K562 (cell line): ENCODE measurements at regions not wholly inside any gene's neighbourhood (a gene's known extent, or its start where the extent isn't known, plus 50 kb on each side); places are given as distances from the start of the nearest gene placed in this dataset.

Experiments
- CBX5 ChIP-seq: IDR thresholded peaks from 2 replicates; pipeline ENCODE4 v1.6.1; 2014; ENCODE audit warnings: low read depth, borderline replicate concordance
- CTCF ChIP-seq, 3 experiments: IDR thresholded peaks in 2 of 3; conservative IDR thresholded peaks in 1 of 3; 2 replicates each; pipeline ENCODE4 v1.5.1; 2011 to 2012; ENCODE audit warnings: low read length in 3 of 3, mild to moderate bottlenecking in 3 of 3, control low read depth in 2 of 3, improper control_type of control experiment in 1 of 3, inconsistent platforms in 1 of 3, low read depth in 1 of 3, mixed read lengths in 1 of 3, moderate library complexity in 1 of 3; ENCODE audit not compliant: insufficient read depth in 2 of 3
- HDAC6 ChIP-seq: IDR thresholded peaks from 2 replicates; pipeline ENCODE4 v1.6.1; 2012; ENCODE audit warnings: low read depth, mild to moderate bottlenecking, control low read depth, inconsistent platforms, low read length, moderate library complexity
- L3MBTL2 ChIP-seq: fragments of 450-650 bp; IDR thresholded peaks from 2 replicates; pipeline ENCODE4 v1.6.1; 2016; ENCODE audit warnings: mild to moderate bottlenecking, moderate library complexity
- TEAD2 ChIP-seq: fragments of 450-650 bp; IDR thresholded peaks from 2 replicates; pipeline ENCODE4 v1.6.1; 2016; ENCODE audit warnings: missing genetic modification characterization, control low read depth, missing compliant biosample characterization
- ZNF282 ChIP-seq: sonication (generic); formaldehyde crosslinking; IDR thresholded peaks from 2 replicates; pipeline ENCODE4 v1.8.1; 2023; ENCODE audit warnings: missing genetic modification reagents
- ZNF609 ChIP-seq: sonication (generic); formaldehyde crosslinking; IDR thresholded peaks from 2 replicates; pipeline ENCODE4 v1.8.1; 2023; ENCODE audit warnings: missing genetic modification reagents, mild to moderate bottlenecking, borderline replicate concordance

- TF ChIP-seq TEAD2 (tag) (no peak), L3MBTL2 (no peak), CBX5 (no peak), HDAC6 (no peak), CTCF (IDR thresholded peaks at IDR 0.05 in 2 of 3, conservative IDR thresholded peaks at IDR 0.05 in 1 of 3; ENCODE audit: insufficient read depth in 2 of 3, low read depth in 1 of 3, low read length in 3 of 3) (no peak), ZNF282 (CRISPR knock-in tag) (no peak), ZNF609 (CRISPR knock-in tag) (no peak)
Measured at GRCh38 chr9:106684940-106685695, 177.8 kb upstream of the ZNF462 start.
